GM19043 (cell line): ENCODE measurements at regions not wholly inside any gene's neighbourhood (a gene's known extent, or its start where the extent isn't known, plus 50 kb on each side); places are given as distances from the start of the nearest gene placed in this dataset.

ENCODE experiments used
- ATAC-seq: cut with Tn5 transposase; IDR thresholded peaks from one replicate; pipeline ENCODE4 v1.9.1; 2021; ENCODE audit warnings: low read depth; ENCODE audit not compliant: unreplicated experiment

- no peak for ATAC-seq
Measured at GRCh38 chr13:72181661-72182060, 314.7 kb upstream of the DACH1 start.

DNA sequence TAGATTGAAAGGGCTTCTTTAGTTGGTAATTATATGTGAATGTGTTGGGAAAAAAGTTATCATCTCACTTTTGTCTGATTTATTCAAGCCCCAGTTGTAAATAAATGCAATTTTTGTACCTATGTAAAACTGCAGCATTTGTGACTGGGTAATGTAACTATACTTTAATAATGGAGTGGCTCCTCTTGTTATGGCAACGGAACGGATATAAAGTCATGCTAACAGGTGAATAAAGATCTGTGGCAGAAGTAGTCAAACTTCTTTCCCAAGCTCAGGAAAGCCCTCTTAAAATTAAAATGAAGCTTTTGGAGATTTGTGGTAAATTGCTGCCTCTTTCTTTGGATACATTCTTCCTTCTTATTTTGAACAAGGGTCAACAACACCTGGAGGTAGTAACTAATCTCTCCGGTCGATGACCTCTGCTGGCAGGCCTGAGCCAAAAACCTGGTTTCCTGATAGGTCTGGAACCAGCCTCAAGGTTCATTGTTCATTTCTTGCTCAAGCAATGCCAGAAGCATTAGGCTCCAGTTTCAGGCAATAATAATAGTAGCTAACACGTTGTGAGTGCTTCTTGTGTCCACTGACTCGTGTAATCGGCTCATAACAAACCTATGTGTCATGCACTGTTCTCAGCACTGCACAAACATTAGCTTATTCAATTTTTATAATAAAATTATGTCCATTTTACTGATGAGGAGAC, 313.4 kb upstream of the DACH1 start:
- no peak for ATAC-seq

GRCh38 chr13:72174549-72174948, 307.5 kb upstream of the DACH1 start:
- no peak for ATAC-seq

DNA sequence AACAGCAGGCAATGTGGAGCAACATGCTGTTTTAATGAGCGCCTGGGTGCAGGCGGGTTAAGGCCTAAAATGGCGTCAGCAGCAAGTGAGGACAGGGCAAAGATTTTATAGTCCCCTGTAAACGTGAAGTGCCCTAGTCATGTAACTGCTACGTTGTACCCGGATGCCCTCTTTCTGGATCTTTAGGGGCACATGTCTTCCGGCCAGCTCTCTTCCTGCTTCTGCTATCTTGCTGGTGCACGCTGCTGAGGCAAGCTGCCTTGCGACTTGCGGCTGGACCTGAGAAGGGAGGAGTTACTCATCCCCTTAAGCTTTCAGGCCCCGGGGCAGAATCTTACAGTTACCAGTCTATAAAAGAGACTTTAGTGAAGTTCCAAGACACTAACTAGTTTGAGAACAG, 303.6 kb upstream of the DACH1 start:
- no peak for ATAC-seq

GRCh38 chr13:72168126-72168855, 301.3 kb upstream of the DACH1 start:
- ATAC-seq, result no peak

- ATAC-seq, result no peak
Measured at GRCh38 chr13:72166102-72166650, 299.2 kb upstream of the DACH1 start.

- no peak for ATAC-seq
Measured at GRCh38 chr13:72165276-72165675, 298.3 kb upstream of the DACH1 start.

DNA sequence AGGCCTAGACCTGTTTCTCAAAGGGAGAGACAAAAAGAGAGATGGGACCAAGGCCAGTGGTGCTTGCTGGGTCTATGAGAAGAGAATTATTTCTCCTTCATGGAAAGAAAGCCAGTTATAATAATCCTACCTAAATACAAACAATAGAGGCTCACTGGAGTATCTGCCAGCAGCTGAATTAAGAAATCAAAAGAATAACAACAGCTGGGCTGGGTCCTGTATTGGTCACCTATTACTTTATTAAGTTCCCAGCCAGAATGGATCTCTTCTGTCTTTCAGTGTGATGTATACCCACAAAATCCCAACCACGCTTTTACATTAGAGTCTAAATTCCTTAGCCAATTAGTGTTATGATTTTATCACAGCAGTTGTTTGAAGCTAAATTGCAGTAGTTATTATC, 297.8 kb upstream of the DACH1 start:
- ATAC-seq, result no peak

GRCh38 chr13:72163678-72164077, 296.7 kb upstream of the DACH1 start:
- no peak for ATAC-seq

DNA sequence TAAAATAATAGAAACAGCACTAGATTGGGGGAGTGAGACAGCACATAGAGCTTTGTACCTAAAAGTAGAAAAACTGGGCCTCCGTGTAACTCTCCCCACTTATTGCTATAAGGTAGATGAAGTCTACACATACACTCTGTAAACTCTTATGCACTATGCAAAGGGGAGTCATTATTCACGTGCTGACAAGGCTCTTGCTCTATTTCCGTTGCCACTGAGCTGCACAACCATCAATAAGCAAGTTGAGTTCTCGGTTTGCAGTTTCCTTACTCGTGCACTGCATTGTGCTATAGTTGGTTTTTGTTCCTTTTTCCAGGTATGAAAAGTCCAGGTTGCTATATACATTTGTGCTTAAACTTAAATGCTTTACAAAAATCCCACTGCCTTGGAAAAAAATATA, 294.0 kb upstream of the DACH1 start:
- no peak for ATAC-seq

GRCh38 chr13:72156760-72157159, 289.8 kb upstream of the DACH1 start:
- ATAC-seq, result no peak

DNA sequence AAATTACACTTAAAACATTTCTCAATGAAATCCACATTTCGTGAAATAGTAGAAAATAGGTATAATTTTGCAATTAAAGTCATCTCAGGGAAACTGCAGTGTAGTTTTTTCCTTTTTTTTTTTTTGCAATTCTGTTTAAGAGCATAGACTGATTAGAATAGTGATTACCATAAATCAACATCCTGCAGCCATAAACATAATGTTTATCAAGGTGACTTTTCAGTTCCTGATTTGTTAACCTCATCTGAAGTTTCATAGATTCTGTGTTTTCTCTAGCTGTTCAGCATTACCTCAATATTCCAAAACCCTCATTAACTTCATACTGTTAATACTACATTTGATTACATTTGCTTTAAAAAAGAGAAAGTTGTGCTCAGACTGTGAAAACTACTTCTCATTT, 286.3 kb upstream of the DACH1 start:
- ATAC-seq, result no peak

- ATAC-seq, result no peak
Measured at GRCh38 chr13:72151241-72151640, 284.2 kb upstream of the DACH1 start.

DNA sequence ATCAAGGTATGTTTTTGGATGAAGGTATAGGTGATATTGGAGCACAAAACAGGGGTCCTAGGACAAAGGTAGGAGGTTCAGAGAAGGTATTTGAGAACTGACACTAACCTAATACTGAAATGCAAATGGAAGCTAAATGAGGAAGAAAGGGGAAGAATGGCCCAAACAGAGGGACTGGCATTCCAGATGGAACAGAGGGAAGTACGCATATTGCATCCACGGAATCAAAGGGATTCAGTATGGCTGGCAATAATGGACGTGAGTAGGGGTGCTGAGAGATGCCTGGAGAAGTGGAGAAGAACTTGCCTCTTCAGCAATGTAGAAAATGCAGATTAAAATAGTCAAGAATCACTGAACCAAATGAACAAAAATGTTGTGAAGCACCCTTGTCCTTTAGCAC, 283.5 kb upstream of the DACH1 start:
- no peak for ATAC-seq

DNA sequence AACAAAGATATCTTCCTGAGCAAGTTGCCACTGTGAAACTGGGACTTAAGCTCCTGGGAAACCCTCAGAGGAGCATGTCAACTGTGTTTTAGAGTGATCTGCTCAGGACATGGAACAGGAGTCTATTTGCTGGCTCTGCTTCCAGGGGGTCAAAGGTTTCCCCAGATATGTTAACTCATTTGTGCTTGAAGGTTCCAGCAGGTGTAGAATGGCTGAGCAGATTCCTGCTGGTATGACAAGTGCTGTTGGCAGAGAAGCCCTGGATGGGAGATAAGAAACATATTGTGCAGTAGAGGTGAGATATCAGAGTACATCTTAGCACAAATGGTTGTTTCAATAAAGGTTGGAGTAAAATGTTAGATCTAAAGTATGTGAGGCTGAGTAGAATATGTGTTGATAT, 282.7 kb upstream of the DACH1 start:
- ATAC-seq, result no peak

DNA sequence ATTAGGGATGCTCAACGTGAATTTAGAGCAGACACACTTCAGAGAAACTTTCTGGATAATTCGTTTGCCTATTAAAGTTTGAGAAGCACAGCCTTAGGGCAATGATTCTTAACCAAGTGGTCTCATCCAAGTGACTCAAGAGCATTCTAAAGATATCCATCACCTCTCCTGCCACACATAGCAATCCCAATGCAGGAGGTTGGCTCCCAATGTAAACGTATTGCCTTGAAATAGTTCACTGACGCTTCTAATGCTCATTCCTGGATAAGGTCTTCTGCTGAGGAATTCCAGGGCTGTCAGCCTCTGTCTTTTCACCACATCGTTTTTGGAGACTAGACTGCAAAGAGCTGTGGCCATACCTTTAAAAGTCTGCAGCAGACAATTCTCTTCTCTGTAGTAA, 279.8 kb upstream of the DACH1 start:
- ATAC-seq, result no peak

DNA sequence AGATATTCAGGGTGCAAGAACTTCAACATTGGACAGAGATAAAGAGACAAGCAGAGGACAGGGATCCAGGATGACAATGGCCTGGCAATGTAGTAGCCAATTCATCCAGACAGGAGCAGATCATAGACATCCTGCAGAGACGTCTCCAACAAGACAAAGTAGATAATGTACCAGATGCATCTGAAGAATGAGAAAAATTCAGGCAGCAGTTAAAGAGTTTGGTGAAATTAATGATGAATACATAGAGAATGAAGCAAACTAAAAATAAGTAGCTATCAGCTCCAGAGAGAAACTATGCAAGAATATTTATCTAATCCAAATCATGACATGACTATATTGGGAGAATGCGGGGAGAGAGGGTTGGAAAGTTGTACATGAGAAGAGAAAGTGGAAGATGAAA, 278.4 kb upstream of the DACH1 start:
- ATAC-seq, result no peak

DNA sequence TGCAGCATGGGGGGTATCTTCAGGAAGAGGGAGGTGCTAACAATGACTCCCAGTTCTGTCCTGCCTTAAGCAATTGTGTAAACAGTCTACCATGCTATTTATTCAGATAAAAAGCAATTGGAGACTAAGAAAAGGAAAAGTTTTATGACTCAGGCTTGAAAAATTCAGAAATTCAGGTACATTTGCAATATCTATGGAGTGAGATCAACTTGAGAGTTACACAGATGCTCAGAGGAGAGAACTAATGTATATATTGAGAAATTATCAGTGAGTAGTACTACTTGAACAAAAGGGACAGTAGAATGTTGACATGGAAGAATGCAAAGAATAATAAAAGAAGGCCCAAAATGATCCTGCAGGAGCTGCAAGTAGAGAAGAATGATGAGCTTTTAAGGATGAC, 277.6 kb upstream of the DACH1 start:
- ATAC-seq, result no peak

DNA sequence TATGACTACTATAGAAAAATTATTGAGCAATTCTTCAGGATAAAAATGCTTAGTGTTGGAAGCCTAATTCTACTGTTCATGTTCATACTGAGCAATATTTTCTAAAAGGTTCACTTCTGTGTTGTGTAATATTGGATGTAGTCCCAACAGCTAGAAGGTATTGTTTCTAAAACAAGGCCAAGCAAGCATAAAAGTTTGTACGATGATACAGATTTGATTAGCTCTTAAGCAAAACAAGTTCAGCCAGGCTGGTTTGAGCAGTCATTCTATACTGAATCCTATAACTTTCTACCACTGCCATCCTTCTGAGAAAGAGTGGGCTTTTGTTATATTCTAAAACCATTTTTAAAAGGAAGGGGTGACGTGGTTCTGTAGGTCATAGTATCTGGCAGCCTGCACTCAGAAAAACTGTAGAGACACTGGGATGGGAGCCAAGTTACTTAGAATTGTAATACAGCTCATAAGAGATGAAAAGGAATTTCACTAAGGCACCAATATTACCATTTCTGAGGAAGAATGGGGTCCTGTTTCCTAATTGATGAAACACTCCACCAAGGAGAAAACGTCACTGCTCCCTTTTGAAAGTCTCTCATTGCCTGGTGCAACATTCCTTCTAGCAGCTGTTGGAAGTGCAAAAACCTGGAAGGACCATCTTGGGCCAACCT, 275.0 kb upstream of the DACH1 start:
- ATAC-seq, result no peak

GRCh38 chr13:72139192-72139591, 272.2 kb upstream of the DACH1 start:
- no peak for ATAC-seq

DNA sequence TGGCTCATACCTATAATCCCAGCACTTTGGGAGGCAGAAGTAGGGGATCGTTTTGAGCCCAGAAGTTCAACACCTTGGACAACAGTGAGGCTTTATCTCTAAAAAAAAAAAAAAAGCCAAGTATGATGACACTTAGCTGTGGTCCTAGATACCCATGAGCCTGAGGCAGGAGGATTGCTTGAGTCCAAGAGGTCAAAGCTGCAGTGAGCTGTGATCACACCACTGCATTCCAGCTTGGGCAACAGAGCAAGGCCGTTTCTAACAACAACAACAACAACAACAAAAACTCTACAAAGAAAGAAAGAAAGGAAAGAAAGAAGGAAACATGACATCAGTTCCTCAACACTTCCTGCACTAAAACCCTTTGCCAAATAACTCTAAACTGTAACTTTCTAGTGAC, 265.1 kb upstream of the DACH1 start:
- no peak for ATAC-seq

DNA sequence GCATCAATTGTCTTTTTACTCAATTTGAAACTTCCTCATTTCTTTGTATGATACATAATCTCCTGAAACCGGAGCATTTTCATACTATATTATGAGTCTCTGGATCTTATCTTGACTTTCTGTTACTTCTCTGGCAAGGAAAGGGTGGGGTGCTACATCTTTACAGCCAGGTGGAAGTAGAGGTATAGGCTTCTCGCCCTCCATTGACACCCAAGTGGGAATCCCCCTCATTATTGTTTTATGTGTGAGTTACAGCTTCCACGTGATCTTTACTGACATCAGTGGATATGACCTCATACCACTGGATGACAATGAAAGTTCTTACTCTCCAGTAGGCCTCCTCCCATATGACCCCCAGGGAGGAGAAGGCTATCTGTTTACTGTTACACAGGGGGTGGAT, 262.1 kb upstream of the DACH1 start:
- ATAC-seq, result no peak
